H9 (cell line): ENCODE measurements at regions not wholly inside any gene's neighbourhood (a gene's known extent, or its start where the extent isn't known, plus 50 kb on each side); places are given as distances from the start of the nearest gene placed in this dataset.

Source experiments
- DNase-seq: peaks from one replicate; pipeline ENCODE4 v3.0.0-alpha.2; 2017
- H2AFZ ChIP-seq: one replicate; pipeline ENCODE4 v1.6.1; 2013; ENCODE audit warnings: mild to moderate bottlenecking, low read length, control low read depth, moderate library complexity
- H2AK5ac ChIP-seq: 2 replicates; pipeline ENCODE4 v1.6.1; 2013; ENCODE audit warnings: low read length, control low read depth, mixed read lengths; ENCODE audit not compliant: insufficient read length
- H2BK120ac ChIP-seq: one replicate; pipeline ENCODE4 v1.6.1; 2013; ENCODE audit warnings: low read depth, mild to moderate bottlenecking, low read length, control low read depth, inconsistent platforms; ENCODE audit not compliant: poor library complexity, severe bottlenecking
- H2BK12ac ChIP-seq: 2 replicates; pipeline ENCODE4 v1.6.1; 2013; ENCODE audit warnings: low read length, control low read depth, mixed read lengths, low read depth; ENCODE audit not compliant: insufficient read length
- H2BK15ac ChIP-seq: 2 replicates; pipeline ENCODE4 v1.6.1; 2013; ENCODE audit warnings: low read depth, low read length, control low read depth
- H2BK20ac ChIP-seq: one replicate; pipeline ENCODE4 v1.6.1; 2013; ENCODE audit warnings: low read depth, mild to moderate bottlenecking, low read length, control low read depth, inconsistent platforms; ENCODE audit not compliant: poor library complexity, severe bottlenecking
- H2BK5ac ChIP-seq: 2 replicates; pipeline ENCODE4 v1.6.1; 2013; ENCODE audit warnings: low read length, control low read depth, mixed read lengths; ENCODE audit not compliant: insufficient read length
- H3K14ac ChIP-seq: 2 replicates; pipeline ENCODE4 v1.6.1; 2013; ENCODE audit warnings: low read length, control low read depth; ENCODE audit not compliant: insufficient read depth
- H3K18ac ChIP-seq: 2 replicates; pipeline ENCODE4 v1.6.1; 2013; ENCODE audit warnings: low read depth, mild to moderate bottlenecking, mixed read lengths, low read length, control low read depth; ENCODE audit not compliant: insufficient read length
- H3K23ac ChIP-seq: 2 replicates; pipeline ENCODE4 v1.6.1; 2013; ENCODE audit warnings: low read length, control low read depth, mixed read lengths, low read depth; ENCODE audit not compliant: insufficient read length
- H3K23me2 ChIP-seq: 2 replicates; pipeline ENCODE4 v1.6.1; 2013; ENCODE audit warnings: low read depth, mild to moderate bottlenecking, mixed read lengths, low read length, control low read depth; ENCODE audit not compliant: insufficient read length, poor library complexity, severe bottlenecking
- H3K27ac ChIP-seq: 2 replicates; pipeline ENCODE4 v1.5.1; 2013; ENCODE audit warnings: low read length, control low read depth, mixed read lengths, low read depth; ENCODE audit not compliant: insufficient read length
- H3K27me3 ChIP-seq: 2 replicates; pipeline ENCODE4 v1.6.1; 2013; ENCODE audit warnings: low read length, control low read depth, inconsistent platforms; ENCODE audit not compliant: insufficient read depth
- H3K4ac ChIP-seq: 2 replicates; pipeline ENCODE4 v1.6.1; 2013; ENCODE audit warnings: low read depth, mild to moderate bottlenecking, control low read depth, inconsistent platforms, low read length, moderate library complexity
- H3K4me1 ChIP-seq: 2 replicates; pipeline ENCODE4 v1.6.1; 2013; ENCODE audit warnings: low read length, control low read depth, inconsistent platforms; ENCODE audit not compliant: insufficient read depth
- H3K4me2 ChIP-seq: 2 replicates; pipeline ENCODE4 v1.6.1; 2013; ENCODE audit warnings: low read length, control low read depth, mixed read lengths; ENCODE audit not compliant: insufficient read length, insufficient read depth
- H3K56ac ChIP-seq: 2 replicates; pipeline ENCODE4 v1.6.1; 2013; ENCODE audit warnings: low read depth, mild to moderate bottlenecking, mixed read lengths, low read length, control low read depth; ENCODE audit not compliant: insufficient read length
- H3K79me1 ChIP-seq: 2 replicates; pipeline ENCODE4 v1.6.1; 2013; ENCODE audit warnings: low read depth, mild to moderate bottlenecking, moderate library complexity, low read length, control low read depth, inconsistent platforms; ENCODE audit not compliant: insufficient read depth, poor library complexity, severe bottlenecking
- H3K79me2 ChIP-seq: 2 replicates; pipeline ENCODE4 v1.6.1; 2013; ENCODE audit warnings: low read length, control low read depth, inconsistent platforms; ENCODE audit not compliant: insufficient read depth
- H3K9ac ChIP-seq: 2 replicates; pipeline ENCODE4 v1.6.1; 2013; ENCODE audit warnings: low read length, control low read depth, mixed read lengths; ENCODE audit not compliant: insufficient read length; ENCODE audit errors: extremely low read depth
- H3K9me3 ChIP-seq: one replicate; pipeline ENCODE4 v1.6.1; 2013; ENCODE audit warnings: low read depth, low read length, inconsistent platforms; ENCODE audit not compliant: control insufficient read depth
- H3T11ph ChIP-seq: one replicate; pipeline ENCODE4 v1.6.1; 2013; ENCODE audit warnings: mild to moderate bottlenecking, low read length, control low read depth, inconsistent platforms
- H4K20me1 ChIP-seq: one replicate; pipeline ENCODE4 v1.6.1; 2013; ENCODE audit not compliant: control insufficient read depth, insufficient read length, insufficient read depth
- H4K5ac ChIP-seq: 2 replicates; pipeline ENCODE4 v1.6.1; 2013; ENCODE audit warnings: low read depth, mild to moderate bottlenecking, mixed read lengths, low read length, control low read depth; ENCODE audit not compliant: insufficient read length
- H4K8ac ChIP-seq: replicated peaks from 2 replicates; pipeline ENCODE4 v1.6.1; 2013; ENCODE audit warnings: low read length, control low read depth, mixed read lengths, low read depth; ENCODE audit not compliant: insufficient read length
- H4K91ac ChIP-seq: 2 replicates; pipeline ENCODE4 v1.6.1; 2013; ENCODE audit warnings: low read depth, mild to moderate bottlenecking, moderate library complexity, mixed read lengths, low read length, control low read depth; ENCODE audit not compliant: insufficient read length
- H3K27ac Mint-ChIP-seq, 3 experiments: 2 replicates in 2 of 3; 3 replicates in 1 of 3; pipeline ENCODE4 v1.8.0; 2020 to 2021; ENCODE audit warnings: mixed read lengths in 3 of 3, mild to moderate bottlenecking in 1 of 3, moderate library complexity in 1 of 3
- H3K27me3 Mint-ChIP-seq: 2 replicates; pipeline ENCODE4 v1.8.0; 2021; ENCODE audit warnings: low read depth, mild to moderate bottlenecking, moderate library complexity, mixed read lengths
- H3K36me3 Mint-ChIP-seq, 3 experiments: 2 replicates in 2 of 3; 3 replicates in 1 of 3; pipeline ENCODE4 v1.8.0; 2020 to 2021; ENCODE audit warnings: low read depth in 3 of 3, mixed read lengths in 3 of 3; ENCODE audit not compliant: insufficient read depth in 1 of 3
- H3K4me1 Mint-ChIP-seq, 2 experiments: 2 replicates each; pipeline ENCODE4 v1.8.0; 2020; ENCODE audit warnings: mixed read lengths in 2 of 2
- H3K4me3 Mint-ChIP-seq, 2 experiments: 2 replicates in 1 of 2; 3 replicates in 1 of 2; pipeline ENCODE4 v1.8.0; 2020 to 2021; ENCODE audit warnings: mild to moderate bottlenecking in 2 of 2, mixed read lengths in 2 of 2, moderate library complexity in 1 of 2
- H3K9me3 Mint-ChIP-seq, 2 experiments: 2 replicates in 1 of 2; 3 replicates in 1 of 2; pipeline ENCODE4 v1.8.0; 2020; ENCODE audit warnings: mild to moderate bottlenecking in 2 of 2, mixed read lengths in 2 of 2, moderate library complexity in 1 of 2
- CTCF ChIP-seq: fragments of 200-600 bp; sonication (generic); conservative IDR thresholded peaks from 3 replicates; pipeline ENCODE4 v1.8.0; 2021; ENCODE audit warnings: antibody characterized with exemption, mild to moderate bottlenecking
- WGBS: extraction: QIAGEN DNeasy Blood & Tissue Kit; methylation state at CpG from one replicate; pipeline ENCODE4 v1.1.7; 2013; ENCODE audit warnings: missing lambda C conversion rate, low lambda C conversion rate, mixed read lengths; ENCODE audit not compliant: insufficient read length; ENCODE audit errors: extremely low coverage; 5-methylcytosine and 5-hydroxymethylcytosine counted together

GRCh38 chr17:22265807-22266206 is 573.5 kb downstream of the KCNJ18 start:
- no peak overlapping the region for H2AK5ac ChIP-seq
- no peaks in the 10 kb centered on the region for H3K27me3 ChIP-seq
- H3K9me3 ChIP-seq, result peaks cover 53% of the 10 kb centered on the region
- no peak overlapping the region for H2BK12ac ChIP-seq
- peaks cover 11 to 19% (median 14%) of the 10 kb centered on the region in 3 experiments for H3K36me3 Mint-ChIP-seq
- H4K91ac ChIP-seq, result no peak overlapping the region
- H3K79me1 ChIP-seq, result no peaks in the 10 kb centered on the region
- no peak overlapping the region for H2BK5ac ChIP-seq
- no peak overlapping the region for H3K23ac ChIP-seq
- H3T11ph ChIP-seq, result no peak overlapping the region
- H3K14ac ChIP-seq, result no peak overlapping the region
- no peak overlapping the region for H3K4me2 ChIP-seq
- H2BK20ac ChIP-seq, result no peak overlapping the region
- no peaks in the 10 kb centered on the region for H3K4me1 Mint-ChIP-seq
- no peak overlapping the region for H2BK120ac ChIP-seq
- H3K9ac ChIP-seq, result no peak overlapping the region
- peak; percentile 15 for DNase-seq
- no peak overlapping the region for H3K4me3 Mint-ChIP-seq
- H3K79me2 ChIP-seq, result no peaks in the 10 kb centered on the region
- no peak overlapping the region for H3K18ac ChIP-seq
- no peaks in the 10 kb centered on the region for H3K23me2 ChIP-seq
- peaks cover 80 to 82% of the 10 kb centered on the region in 2 experiments for H3K9me3 Mint-ChIP-seq
- WGBS, result no CpG with 5 or more reads among the region's 17 CpGs
- H4K20me1 ChIP-seq, result no peaks in the 10 kb centered on the region
- H3K27ac Mint-ChIP-seq, result no peak overlapping the region
- H4K5ac ChIP-seq, result no peak overlapping the region
- no peak overlapping the region for H4K8ac ChIP-seq
- H3K27me3 Mint-ChIP-seq, result peaks cover 4% of the 10 kb centered on the region
- H3K27ac ChIP-seq, result no peak overlapping the region
- no peak overlapping the region for H3K56ac ChIP-seq
- no peak overlapping the region for H3K4ac ChIP-seq
- H2BK15ac ChIP-seq, result no peak overlapping the region
- no peak for TF ChIP-seq CTCF
- no peaks in the 10 kb centered on the region for H3K4me1 ChIP-seq
- no peak overlapping the region for H2AFZ ChIP-seq
